ENCODE measurements at regions not wholly inside any gene's neighbourhood (a gene's known extent, or its start where the extent isn't known, plus 50 kb on each side); places are given as distances from the start of the nearest gene placed in this dataset.
A peak's percentile ranks its signal among the peaks of the same experiment; 100 is the strongest.

- no peak for DNase-seq (ENCODE audit: low read depth)
- no peak for TF ChIP-seq CTCF (IDR thresholded peaks at IDR 0.05; ENCODE audit: insufficient read depth, low read depth, low read length, missing control alignments)
- H3K4me3 ChIP-seq (ENCODE audit: low read depth, low read length) = no peak overlapping the region
These were observed 235.0 kb upstream of the DCN start for GRCh38 chr12:91417650-91418049.

DNA sequence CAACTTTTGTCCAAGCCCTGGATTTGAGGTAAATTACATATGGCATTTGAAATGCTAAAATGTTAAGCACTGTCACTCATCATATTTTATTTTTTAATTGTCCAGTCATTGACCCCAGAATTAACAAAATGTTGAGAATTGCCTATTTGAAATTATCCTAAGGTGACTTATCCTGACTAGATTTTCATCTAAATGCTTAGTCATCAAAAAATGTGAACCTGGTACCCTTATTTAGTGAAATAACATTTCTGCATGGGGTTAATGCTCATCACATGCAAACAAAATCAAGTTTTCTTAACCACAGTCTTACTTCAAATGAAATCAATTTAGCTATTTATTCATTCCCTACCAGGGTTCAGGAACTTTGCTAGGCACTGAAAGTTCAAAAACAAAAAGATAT lies 232.0 kb upstream of the DCN start:
- no peak overlapping the region for H3K4me3 ChIP-seq (ENCODE audit: low read depth, low read length)
- DNase-seq (ENCODE audit: low read depth) = no peak
- no peak for TF ChIP-seq CTCF (IDR thresholded peaks at IDR 0.05; ENCODE audit: insufficient read depth, low read depth, low read length, missing control alignments)

- TF ChIP-seq CTCF (IDR thresholded peaks at IDR 0.05; ENCODE audit: insufficient read depth, low read depth, low read length, missing control alignments) = no peak
- no peak for DNase-seq (ENCODE audit: low read depth)
- no peak overlapping the region for H3K4me3 ChIP-seq (ENCODE audit: low read depth, low read length)
These were observed 231.2 kb upstream of the DCN start for GRCh38 chr12:91413581-91414546.

- H3K4me3 ChIP-seq (ENCODE audit: low read depth, low read length) = no peak overlapping the region
- peak; percentile 76 for DNase-seq (ENCODE audit: low read depth)
- TF ChIP-seq CTCF (IDR thresholded peaks at IDR 0.05; ENCODE audit: insufficient read depth, low read depth, low read length, missing control alignments) = no peak
These were observed 224.3 kb upstream of the DCN start for GRCh38 chr12:91406920-91407341.

DNA sequence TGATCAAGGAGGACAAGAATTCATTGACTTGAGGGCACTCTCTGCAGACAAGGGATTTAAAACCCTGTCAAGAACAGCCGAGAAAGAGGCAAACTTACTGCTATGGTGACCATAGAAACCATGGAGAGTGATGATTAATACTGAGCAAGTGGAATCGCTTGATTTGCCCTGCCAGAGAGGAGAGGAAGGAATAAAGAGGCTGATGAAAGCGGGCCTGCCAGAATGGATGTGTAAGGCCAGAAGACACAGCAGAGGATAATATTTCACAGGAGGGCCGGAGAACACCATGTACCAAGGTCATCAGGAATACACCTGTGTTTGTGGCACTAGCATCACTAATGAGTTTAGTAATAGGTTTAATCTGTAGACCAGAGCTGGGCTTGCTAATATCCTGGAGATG lies 221.8 kb upstream of the DCN start:
- no peak overlapping the region for H3K4me3 ChIP-seq (ENCODE audit: low read depth, low read length)
- no peak for TF ChIP-seq CTCF (IDR thresholded peaks at IDR 0.05; ENCODE audit: insufficient read depth, low read depth, low read length, missing control alignments)
- no peak for DNase-seq (ENCODE audit: low read depth)

DNA sequence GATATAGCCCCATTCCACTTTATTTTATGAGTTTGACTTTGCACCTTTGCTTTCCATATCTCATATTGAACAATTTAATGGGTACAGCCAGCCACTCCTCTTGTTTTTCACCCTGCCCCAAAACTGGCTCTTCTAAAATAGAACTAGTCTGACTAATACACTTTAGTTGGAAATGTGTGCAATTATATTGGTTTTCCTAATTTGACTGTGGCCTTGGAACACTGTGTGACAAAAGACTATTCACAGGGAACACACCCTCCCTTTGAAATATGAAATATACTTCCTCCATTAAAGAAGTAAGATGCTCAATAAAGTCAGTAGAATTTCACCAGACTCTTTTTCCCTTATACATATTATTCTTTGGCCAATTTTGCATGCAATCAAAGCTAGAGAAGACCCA lies 218.6 kb upstream of the DCN start:
- H3K4me3 ChIP-seq (ENCODE audit: low read depth, low read length) = no peak overlapping the region
- DNase-seq (ENCODE audit: low read depth) = no peak
- no peak for TF ChIP-seq CTCF (IDR thresholded peaks at IDR 0.05; ENCODE audit: insufficient read depth, low read depth, low read length, missing control alignments)
